HG03025 (cell line): ENCODE measurements at regions not wholly inside any gene's neighbourhood (a gene's known extent, or its start where the extent isn't known, plus 50 kb on each side); places are given as distances from the start of the nearest gene placed in this dataset.
"Not testable (repeated sequence)": the region's sequence is repeated elsewhere in the genome, so short reads cannot be mapped to it uniquely, and the experiment has no call there.

Experiments used
- ATAC-seq: cut with Tn5 transposase; IDR thresholded peaks from one replicate; pipeline ENCODE4 v1.9.1; 2021; ENCODE audit warnings: mild to moderate bottlenecking, moderate library complexity; ENCODE audit not compliant: unreplicated experiment, low FRiP score

DNA sequence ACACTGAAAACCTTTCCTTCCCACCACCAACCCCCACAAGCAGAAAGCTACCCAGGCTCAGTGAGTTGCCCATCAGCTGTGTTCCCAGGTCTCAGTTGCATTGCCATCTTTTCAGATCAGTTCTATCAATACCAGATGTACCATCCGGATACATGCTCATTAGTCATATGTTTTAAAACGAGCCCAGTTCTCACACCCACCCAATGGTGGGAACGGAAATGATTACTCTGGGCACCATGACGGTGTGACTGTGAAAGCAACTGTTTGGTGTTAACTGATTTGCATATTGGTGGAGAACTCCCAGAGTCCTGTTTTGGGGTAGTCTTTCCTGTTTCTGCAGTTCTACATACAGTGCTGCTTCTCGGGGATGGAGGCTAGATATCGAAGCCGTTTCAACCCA lies 212.3 kb downstream of the TRIM36 start:
- ATAC-seq: peak; percentile 79

DNA sequence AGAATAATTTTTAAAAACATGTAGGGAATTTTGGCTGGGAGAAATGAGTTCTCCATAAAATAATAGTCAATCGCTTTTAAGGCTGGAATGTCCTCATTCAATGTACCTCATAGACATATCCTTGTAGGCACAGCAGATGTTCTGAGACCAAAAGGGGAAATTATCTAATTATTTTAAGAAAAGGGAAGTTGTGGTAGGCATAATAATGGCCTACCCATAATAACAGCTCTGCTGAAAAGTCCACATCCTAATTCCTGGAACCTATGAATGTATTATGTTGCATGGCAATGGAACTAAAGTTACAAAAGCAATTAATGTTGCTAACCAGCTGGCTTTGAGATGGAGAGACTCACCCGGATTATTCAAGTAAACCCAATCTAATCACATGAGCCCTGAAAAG lies 216.1 kb downstream of the TRIM36 start:
- ATAC-seq: peak; percentile 35

DNA sequence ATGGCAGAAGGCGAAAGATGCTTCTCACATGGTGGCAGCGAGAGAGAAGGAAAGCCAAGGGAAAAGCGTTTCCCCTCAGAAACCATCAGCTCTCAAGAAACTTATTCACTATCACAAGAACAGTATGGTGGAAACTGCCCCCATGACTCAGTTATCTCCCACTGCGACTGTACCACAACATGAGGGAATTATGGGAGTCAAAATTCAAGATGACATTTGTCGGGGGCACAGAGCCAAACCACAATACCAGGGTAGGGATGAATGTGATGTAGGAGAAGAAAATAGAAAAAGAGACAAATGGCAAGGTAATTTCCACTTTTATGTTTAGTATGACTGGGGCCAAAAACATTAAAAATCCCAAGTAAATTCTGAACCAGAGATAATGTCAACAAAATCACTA lies 216.8 kb downstream of the TRIM36 start:
- no peak for ATAC-seq

GRCh38 chr5:114949756-114950155 lies 220.0 kb downstream of the TRIM36 start:
- no peak for ATAC-seq

DNA sequence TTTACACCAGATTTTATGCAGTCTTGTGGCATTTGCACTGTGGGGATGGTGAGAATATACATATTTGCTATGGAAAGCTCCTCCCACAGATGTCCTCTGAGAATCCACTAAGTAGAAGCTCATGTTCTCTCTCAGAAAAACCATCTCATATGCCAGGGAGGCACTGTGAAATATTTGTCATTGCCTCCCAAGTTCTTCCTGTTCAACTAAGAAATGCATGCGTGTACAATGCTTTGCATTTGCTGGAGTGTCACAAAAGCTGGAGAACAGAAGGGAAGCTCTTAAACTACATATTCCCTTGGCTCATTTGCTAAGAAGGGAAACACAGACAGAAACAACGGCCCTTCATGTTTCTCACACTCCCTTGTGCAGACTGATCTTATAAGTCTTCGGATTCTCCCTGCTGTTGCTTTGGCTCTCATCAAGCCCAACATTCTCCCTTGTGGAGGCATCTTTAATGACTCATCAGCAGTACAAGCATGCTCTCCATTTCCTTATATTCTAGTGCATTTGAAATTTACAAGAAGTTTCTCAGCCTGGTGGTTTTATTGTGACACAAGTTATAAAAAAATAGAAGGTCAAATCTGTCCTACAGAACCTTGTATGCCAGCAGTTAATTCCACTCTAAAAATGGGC lies 220.6 kb downstream of the TRIM36 start:
- no peak for ATAC-seq

- ATAC-seq: no peak
These were observed 221.3 kb downstream of the TRIM36 start for GRCh38 chr5:114948363-114948762.

GRCh38 chr5:114940709-114941108 lies 229.0 kb downstream of the TRIM36 start:
- no peak for ATAC-seq

DNA sequence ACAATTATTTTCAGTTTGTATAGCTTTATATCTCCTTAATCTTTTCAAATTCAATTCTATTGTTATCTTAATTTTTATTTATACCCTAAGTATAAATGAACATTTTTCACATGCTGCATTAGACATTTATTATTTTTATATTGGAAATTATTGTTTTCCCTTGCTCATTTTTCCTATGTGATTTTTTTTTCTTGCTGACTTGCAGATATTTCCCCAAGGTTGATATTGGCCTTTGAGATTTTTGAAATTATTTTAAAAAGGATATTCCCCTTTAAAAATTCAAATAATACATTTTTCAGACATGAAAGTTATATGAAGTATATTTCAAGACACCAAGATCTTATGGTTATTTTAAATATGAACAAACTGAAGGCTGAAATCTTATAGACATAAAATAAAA lies 234.2 kb downstream of the TRIM36 start:
- ATAC-seq: no peak

- ATAC-seq: no peak
These were observed 240.9 kb downstream of the TRIM36 start for GRCh38 chr5:114928644-114929462.

DNA sequence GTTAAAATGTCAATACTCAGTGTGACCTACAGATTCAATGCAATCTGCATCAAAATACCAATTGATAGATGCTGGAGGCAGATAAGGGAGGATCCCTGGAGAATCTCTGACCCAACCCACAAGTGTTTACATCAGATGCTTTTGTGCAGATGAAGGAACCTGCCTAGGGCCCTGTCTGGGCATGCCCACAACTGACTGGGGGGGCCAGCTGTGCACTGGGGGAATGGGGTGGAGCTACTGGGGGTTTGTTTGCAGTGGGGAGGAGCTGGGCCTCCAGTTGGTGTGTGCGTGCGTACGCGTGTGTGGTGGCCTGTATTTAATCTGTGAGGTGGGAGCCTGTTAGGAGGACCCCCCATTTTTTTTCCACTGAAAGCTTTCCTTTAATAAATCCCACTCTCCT lies 244.9 kb downstream of the TRIM36 start:
- ATAC-seq: no peak

- no peak for ATAC-seq
These were observed 257.4 kb downstream of the TRIM36 start for GRCh38 chr5:114912189-114912920.

DNA sequence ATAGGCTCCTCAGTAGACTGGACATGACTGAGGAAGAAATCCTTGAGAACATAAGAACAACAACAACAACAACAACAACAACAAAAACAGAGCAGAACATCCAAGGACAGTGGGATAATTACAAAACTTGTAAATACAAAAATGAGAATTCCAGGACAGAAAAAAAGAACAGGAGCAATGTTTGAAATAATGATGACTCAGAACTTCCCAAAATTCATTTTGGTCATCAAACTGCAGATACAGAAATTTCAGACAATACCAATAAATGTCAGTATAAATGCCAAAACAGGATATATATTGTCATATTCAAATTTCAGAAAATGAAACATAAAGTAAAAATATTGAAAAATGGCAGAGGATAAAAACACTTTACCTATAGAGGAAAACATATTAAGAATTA lies 259.0 kb downstream of the TRIM36 start:
- ATAC-seq: no peak

DNA sequence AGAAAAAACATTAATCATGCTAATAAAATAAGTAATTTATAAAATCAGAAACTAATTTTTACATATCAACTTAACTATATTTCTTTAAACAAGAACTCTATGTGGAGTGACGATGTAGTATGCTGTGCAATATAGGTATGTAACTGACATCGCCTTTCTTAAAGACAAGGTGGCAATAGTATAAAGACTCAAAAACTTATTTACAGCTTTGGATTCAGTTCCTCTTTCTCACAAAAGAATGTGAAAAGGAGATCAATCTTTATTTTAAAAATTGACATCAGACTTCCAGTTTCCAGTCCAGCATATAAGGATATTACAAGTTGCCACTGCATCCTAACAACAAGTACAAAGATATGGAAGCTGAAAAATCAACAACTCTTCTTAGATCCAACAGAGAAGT lies 260.3 kb downstream of the TRIM36 start:
- no peak for ATAC-seq

- no peak for ATAC-seq
These were observed 265.9 kb downstream of the TRIM36 start for GRCh38 chr5:114903767-114904166.

DNA sequence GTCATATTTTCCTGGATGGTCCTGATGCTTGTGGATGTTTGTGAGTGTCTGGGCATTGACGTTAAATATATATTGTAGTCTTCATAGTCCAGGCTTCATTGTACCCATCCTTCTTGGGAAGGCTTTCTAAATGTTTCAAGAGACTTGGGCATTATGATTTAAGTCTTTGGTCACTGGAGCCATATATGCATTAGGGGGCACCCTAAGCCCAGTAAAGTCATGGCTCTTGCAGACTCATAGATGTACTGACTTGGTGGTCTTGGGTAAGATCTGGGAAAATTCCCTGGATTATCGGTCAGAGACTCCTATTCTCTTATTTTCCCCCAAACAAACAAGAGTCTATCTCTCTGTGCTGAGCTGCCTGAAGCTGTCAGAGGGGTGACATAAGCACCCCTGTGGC lies 271.1 kb downstream of the TRIM36 start:
- ATAC-seq: no peak

- ATAC-seq: no peak
These were observed 286.0 kb downstream of the TRIM36 start for GRCh38 chr5:114883675-114884074.

GRCh38 chr5:114859438-114859735 lies 310.3 kb downstream of the TRIM36 start:
- no peak for ATAC-seq

DNA sequence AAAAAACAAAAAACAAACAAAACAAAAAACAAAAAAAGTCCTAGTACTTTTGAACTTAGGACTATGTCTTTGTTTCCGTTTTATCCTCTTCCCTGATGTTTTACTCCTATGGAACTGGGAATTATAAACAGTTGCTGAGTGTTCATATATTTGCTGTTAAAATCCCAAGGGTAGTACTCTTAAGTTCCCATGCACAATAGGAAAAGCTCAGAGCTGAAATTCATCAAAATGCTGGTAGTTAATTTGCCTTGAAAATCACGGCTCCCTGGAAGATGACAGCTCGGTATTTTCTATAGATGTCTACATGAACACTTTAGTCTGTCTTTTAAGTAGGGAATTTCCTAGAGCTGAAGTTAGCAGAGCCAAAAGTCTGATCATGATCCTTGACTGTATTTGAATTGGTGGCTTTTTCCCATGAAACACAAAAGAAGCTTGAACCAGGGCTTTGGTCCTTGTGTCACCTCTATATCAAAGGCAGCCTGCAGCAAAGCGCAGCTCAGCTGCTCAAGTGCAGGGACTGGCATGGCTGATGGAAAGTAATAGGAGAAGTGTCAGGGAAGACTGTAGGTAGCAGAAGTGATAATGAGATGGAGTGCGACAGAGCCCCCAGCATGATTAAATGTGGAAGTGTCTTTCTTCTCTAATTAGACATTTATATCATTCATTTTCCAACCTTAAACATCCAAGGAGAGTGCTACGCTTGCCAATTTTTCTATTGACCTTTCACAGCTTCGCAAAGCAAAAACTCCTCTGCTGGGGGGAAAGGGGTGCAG lies 310.9 kb downstream of the TRIM36 start:
- no peak for ATAC-seq

- no peak for ATAC-seq
These were observed 311.7 kb downstream of the TRIM36 start for GRCh38 chr5:114857941-114858551.

- ATAC-seq: not testable (repeated sequence)
These were observed 325.0 kb downstream of the TRIM36 start for GRCh38 chr5:114844711-114845110.

GRCh38 chr5:114839360-114839759 lies 330.3 kb downstream of the TRIM36 start:
- no peak for ATAC-seq
